GM18519 (cell line): ENCODE measurements at regions not wholly inside any gene's neighbourhood (a gene's known extent, or its start where the extent isn't known, plus 50 kb on each side); places are given as distances from the start of the nearest gene placed in this dataset.
"Not testable (repeated sequence)": the region's sequence is repeated elsewhere in the genome, so short reads cannot be mapped to it uniquely, and the experiment has no call there.

ENCODE experiments used
- ATAC-seq: cut with Tn5 transposase; IDR thresholded peaks from one replicate; pipeline ENCODE4 v1.9.1; 2021; ENCODE audit warnings: mild to moderate bottlenecking, moderate library complexity; ENCODE audit not compliant: unreplicated experiment, low FRiP score

DNA sequence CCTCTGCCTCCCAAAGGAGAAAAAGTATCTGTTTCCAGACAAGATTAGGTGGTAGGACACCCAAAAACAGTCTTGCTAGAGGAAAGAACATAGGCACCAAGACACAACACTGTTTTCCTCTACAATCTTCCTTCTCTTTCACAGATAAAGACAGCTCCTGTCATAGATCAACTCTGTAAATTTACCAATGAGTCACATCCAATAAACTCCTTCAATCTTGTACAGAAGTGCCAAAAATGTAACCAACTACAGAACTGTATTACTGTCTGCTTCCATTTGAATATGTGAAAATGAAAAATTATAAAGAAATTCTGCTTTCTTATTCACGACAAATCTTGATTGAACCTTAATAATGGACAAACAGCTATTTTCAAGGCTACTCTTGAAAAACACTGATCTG lies 286.9 kb downstream of the PLK2 start:
- no peak for ATAC-seq

DNA sequence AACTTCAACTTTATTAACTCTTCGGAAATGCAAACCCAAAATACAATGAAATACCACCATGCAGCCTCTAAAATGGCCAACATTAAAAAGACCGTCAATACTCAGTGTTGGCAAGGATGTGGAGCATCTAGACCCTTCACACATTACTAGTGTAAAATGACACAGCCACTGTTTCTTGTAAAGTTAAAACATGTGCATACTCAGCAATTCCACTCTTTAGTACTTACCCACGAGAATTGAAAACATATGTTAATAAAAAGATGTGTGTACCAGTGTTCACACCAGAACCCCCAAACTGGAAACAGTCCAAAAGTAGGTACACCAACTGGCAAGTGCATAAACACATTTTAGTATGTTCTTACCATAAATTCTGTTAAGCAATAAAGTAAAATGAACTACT lies 294.7 kb downstream of the PLK2 start:
- ATAC-seq: no peak

DNA sequence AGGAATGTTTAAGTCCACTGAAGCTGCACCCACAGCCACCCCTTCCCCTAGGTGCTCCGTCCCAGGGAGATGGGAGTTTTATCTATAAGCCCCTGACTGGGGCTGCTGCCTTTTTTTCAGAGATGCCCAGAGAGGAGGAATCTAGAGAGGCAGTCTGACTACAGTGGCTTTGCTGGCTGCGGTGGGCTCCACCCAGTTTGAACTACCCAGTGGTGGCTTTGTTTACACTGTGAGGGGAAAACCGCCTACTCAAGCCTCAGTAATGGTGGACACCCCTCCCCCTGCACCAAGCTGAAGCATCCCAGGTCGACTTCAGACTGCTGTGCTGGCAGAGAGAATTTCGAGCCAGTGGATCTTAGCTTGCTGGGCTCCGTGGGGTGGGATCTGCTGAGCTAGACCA lies 298.0 kb downstream of the PLK2 start:
- ATAC-seq: not testable (repeated sequence)

DNA sequence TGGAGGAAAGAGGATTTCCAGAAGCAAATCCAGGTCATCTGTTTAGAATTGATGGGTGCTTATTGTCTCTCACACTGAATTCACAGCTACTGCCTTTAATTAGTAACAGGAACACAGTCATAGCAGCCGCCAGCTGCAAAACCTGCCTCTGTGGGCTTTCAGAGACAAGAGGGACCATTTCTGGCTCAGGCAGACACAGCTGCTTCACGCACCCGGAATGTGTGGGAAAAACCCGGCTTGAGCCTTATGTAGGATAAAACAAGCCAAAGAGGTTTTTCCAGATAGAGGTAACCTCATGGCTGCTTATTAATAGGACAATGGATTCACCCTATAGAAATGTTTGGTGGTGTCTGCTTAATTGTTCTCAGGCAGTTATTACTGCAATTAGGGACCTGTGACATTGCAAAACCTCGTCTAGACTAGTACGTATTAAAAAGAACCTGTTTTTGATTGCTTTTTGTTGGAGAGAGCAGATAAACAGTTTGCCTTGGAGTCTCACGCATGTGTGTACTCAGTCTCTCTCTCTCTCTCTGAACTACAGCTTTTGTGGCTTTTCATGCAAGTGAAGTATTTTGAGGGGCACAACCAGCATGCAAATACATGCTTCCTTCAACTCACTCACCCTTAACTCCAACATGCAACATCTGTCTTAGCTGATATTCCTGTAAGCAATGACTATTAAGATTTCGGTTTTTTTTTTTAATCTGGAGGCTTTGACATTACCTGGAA lies 302.7 kb downstream of the PLK2 start:
- peak; percentile 81 for ATAC-seq

DNA sequence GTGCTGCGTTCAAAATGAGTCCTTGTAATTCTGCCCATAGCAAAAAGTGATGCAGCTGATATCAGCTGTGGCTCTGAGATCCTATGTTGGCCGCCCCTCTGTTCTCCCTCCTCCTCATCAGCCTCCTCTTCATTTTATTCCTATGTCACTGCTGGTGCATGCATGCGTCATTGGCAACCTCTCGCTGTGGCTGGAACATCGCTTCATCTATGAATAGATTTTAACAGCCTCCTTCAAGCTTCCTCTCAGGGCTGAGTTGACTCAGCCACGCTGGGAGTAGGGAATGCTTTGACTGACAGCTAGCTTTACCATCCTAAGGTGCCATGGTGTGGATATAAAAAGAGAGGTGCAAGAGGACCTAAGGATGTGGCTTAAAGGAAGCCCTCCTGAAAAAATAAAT lies 303.5 kb downstream of the PLK2 start:
- ATAC-seq: no peak

DNA sequence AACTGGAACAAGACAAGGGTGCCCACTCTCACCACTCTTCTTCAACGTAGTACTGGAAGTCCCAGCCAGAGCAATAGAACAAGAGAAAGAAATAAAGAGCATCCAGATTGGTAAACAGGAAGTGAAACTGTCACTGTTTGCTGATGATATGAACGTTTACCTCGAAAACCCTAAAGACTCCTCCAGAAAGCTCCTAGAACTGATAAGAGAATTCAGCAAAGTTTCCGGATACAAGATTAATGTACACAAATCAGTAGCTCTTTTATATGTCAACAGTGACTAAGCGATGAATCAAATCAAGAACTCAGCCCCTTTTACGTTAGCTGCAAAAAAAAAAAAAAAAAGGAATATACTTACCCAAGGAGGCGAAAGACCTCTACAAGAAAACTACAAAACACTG lies 306.6 kb downstream of the PLK2 start:
- no peak for ATAC-seq

DNA sequence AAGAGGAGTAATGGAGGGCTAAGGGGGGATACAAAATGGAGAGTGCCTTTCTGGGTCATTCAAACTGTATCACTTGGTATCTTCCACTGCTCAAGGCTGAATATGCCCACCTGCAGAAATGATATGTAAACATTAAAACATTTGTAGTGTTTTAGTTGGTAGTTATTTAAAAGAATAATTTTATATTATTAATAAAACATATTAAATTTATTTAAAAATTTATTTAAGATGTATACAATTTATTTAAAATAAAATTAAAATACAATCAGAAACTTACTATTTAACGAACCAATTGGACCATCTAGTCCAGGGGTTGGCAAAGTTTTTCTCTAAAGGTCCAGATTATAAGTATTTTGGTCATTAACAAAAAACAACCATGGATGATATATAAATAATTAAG lies 308.5 kb downstream of the PLK2 start:
- no peak for ATAC-seq

DNA sequence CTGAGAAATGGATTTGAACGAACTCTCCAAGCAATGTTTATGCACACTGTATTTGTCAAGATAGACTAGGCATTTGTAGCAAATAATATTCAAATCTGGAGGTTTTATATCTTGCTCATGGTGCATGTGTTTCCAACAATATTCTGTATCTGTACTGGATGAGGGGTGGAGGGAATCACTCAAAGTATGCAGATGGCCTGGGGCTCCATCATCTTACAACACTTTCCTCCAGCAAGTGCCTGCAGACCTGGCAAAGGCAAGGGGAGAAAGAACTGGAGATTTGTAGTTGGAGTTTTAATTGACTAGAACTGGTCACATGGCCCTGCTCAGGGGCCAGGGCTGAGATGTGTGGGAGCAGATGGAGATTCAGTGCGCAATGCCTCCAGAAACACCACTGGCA lies 309.0 kb downstream of the PLK2 start:
- no peak for ATAC-seq

DNA sequence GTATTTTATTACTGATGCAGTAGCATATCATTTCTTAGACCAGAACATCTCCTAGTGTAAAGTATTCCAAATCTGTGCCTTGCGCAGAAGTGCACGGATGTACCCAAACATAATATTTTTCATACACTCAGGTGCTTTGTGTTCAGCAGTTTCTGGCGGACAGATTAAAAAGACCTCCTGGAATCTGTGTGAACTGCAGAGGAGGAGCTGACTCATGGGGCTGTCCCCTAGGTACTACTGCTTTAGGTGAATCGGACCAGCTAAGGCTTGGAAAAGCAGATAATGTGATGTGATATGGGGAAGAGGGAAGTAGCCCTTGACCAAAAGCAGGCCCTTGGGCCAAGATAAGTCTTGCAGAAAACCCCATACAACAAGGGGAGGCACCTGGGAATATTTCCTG lies 310.1 kb downstream of the PLK2 start:
- no peak for ATAC-seq

DNA sequence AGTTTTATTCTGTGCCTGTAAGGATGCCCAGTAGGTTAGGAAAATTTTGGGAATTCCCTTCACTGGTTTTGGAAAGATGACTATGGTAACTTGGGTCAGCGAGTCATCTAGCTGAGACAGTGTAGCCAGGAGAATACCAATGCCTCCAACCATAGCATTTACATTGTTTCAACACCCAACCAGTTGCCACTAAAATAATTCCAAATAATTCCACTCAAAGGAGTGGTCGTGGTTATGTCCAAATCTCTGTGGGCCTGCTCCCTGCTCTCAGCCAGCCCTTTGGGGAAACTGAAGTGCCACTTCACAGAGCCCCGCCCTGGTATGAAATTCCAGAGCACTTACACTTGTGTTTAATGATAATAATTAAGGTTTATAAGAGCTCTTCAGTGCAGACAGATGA lies 310.5 kb downstream of the PLK2 start:
- no peak for ATAC-seq

DNA sequence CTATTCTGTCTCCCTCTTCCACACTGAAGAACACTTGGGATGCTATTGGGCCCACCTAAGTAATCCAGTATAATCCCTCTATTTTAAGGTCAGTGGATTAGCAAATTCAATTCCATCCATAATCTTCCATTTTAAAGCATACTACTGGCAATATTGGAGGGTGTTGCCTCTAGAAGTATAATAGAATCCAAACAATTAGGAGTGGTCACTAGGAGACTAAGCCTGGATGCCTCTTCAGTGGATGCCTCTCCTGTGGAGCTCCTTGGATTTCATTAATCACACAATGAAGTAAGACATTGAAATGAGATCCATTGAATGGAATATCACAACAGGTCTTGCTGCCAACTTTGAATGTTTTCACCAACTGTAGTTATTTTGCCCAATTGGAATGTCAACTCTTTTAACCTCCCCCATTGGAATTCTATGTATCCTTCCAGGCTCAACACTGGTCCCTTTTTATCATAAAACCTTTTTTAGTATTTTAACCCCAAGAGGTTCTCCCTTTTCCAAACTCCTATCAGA lies 311.6 kb downstream of the PLK2 start:
- no peak for ATAC-seq

DNA sequence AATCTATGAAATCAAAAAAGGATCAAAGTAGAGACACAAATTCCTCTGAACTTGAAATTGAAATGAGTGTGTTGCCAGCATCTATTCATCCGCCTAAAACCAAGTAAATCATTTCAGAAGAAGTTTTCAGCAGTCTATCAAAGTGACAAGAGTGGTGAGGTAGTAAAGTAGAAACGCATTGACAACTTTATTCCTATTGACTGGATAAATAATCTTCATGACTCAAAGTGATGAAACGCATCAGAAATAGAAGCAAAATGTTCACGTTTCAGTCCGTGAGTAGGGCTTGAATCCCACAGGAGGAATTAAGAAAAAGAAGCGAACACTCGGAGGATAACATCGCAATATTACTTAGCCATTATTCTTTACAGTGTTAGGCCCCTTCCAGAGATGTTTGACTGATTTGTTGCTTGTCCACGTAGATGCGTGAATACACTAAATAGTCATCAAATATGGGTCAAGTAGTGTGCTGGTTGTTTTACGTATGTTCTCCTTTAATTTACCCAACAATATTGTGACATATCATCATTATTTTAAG lies 314.4 kb downstream of the PLK2 start:
- ATAC-seq: no peak

DNA sequence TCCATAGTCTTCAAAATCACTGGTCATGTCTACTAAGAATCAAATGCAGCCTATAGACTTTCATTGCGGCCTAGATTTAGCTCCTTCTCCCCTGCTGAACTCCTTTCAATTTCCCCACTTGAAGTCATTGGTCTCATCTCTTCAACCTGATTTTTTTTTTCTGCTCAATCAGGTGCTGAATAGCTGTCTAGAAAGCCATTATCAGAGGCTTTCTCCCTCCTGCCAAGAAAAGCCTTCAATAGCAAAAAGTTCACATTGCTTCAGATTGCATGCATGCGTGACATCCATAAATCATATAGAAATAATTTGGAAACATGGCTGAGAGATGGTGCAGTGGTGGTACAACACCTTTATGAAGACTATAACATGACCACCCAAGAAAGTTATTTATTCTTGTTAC lies 316.2 kb downstream of the PLK2 start:
- ATAC-seq: no peak

DNA sequence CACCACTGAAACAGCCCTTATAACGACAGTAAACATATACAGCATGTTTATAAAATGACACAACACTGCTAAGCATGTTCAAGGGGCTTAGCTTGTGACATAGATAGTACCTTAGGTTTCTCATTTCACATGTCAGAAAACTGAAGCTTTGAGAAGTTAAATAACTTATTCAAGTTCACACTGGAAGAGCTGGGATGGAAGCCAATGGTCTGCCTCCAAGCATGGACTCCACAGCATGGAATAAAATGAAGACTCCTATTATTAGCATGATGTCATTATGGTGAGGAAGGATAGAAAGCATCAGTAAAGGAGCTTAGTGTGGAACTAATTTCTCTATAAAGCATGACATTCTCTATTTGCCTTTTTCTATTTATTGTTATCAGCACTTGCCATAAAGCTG lies 316.7 kb downstream of the PLK2 start:
- no peak for ATAC-seq

DNA sequence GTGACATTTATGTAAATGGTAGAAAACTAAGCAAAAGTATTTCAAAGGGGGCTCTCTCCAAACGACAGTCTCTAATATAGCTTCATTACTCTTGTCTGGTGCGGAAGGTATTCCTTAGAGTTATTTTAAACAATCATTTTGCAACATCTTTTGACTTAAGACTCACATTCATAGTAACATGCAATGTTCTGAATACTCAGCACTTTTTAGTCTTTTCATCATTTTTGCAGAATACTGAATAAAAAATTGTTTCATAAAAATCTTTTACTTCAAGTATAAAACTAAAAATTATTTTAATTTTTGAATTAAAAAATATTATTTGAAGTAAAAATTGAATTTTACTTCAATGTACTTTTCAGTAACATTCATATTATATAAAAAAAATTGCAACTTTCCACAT lies 321.1 kb downstream of the PLK2 start:
- ATAC-seq: no peak

DNA sequence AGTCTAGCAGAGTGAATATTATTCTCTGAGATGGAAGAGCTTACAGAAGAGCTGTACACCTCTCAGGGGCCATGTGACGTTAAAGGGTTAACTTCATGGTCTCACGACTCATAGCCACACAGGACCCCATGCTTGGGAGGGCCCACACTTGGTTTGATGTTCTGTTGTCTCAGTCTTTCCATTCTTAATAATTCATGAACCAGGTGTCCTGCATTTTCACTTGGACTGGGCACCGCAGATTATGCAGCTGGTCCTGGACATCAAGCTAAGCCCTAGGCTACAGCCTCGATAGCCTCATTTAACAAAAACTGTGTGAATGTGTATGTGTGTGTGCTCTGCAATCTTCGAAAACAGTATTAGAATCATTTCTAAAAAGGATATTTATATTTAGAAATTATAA lies 323.5 kb downstream of the PLK2 start:
- no peak for ATAC-seq

DNA sequence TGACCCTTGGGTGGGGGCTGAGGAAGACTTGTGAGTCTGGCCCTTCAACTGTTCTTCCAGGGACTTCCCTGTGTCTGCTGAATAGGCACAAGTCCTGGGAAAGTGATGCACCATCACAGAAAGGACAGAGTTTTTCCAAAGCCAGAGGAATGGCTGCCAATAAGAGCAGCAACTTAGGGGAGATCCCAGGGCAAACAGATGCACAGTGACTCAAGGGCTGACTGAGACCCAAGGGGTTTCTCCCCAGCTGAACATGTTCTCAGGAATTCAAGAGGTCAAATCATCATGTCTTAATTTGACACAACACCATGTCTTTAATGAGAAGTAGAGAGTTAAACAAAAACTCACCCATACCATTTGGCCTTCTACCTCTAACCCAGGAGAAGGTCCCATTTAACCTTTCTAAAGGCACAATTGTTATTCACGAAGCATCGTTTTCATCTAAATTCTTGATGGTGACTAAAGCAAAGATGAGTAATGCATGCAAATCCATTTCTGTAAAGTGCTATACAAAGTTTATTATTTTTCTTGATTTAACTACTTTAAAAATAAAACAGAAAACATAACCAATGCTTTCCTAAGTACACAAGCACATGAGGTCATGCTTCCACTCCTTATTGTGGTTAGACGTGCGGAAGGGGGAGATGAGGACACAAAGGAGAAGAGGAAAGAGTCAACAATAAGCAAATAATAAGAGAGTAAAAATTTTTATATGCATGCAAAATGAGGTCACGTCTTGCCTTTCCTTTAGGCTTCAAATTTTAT lies 324.1 kb downstream of the PLK2 start:
- ATAC-seq: no peak

DNA sequence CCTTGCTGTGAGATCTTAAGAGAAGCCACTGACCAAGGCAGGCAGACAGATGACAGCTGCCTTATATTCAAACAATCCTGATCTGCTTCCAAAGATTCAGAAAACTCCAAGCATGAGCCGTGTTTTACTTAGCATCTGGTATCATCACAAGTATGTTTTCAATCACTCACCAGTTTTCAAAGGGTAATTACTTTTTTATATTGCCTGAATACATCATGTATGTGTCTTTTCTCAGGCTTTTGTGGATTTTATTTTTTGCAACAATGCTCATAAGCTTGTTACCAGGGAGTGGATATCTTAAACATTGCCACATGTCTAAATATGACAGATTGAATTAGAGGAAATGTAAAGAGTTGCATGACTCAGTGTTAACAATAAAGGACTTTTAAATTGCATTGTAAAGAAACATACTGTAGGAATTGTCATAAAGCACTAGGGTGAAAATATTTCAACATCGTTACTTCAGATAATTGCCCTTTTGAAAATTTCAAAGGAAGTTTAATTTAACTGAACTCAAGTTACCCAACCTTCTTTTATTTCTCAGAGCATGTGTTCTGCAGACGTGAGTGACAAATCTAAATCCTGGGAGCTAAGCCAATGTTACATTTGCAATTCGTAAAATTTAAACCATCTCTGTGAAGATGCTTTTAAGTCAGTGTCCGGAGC lies 326.1 kb downstream of the PLK2 start:
- no peak for ATAC-seq

DNA sequence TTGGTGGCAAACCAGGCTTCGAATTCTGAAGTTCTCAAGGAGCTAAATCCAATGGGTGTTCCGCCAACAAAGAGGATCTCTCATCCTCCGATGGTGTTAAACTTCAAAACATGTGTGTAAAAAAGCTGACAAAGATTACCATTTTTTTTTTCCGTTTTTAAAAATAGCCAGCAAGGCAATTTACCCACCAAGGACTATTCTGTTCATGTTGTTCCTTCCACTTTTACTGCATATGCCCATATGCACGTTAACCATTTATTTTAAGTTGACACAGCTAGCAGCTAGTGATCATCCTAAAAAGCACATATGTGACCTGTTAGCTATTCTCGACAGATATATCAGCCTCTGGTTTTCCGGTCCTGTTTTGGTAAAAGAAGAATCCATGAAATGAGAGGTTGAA lies 326.7 kb downstream of the PLK2 start:
- no peak for ATAC-seq

DNA sequence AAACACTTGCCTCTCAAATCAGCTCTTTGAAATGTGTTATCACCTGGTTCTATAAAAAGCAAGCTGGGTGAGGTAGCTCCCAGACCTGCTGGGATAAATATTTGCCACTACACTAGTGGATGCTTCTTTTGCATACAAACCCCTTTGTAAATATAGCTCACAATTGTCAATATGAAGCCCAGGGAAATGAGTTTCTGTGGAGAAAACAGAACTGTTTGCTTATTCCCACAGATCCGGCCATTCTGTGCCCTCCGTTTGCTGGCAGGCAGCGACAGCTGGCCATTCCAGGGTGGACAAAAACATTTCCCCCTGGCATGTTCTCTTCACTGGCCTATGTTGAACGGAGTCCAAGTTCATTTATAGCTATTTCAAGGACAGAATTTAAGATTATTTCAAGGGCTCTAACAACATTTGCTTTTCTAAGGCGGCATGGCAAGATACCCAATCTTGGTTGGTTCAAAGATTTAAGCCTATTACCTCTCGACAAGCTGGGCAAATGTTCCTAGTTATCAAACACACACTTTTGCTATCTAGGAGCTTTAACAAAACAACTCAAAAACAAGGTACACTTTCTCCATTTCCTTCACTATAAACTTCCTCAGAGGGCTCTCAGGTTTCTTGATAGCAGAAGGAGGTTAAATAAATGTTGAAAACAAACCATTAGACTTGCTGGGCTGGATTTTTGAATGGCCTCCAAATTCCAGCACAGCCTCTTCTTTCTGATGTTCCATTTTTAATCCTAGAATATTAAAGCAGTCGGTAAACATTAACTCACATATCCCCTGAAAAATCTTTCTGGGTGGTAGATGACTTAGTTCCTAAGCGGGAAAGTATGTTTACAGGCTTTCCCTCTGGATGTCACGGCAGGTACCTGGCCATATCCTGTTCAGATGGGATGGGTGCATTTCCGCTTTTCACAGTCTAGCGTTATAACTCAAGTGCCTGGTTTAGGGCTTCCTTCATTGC lies 332.3 kb downstream of the PLK2 start:
- no peak for ATAC-seq
